HG02870 (cell line): ENCODE measurements at regions not wholly inside any gene's neighbourhood (a gene's known extent, or its start where the extent isn't known, plus 50 kb on each side); places are given as distances from the start of the nearest gene placed in this dataset.
"Not testable (repeated sequence)": the region's sequence is repeated elsewhere in the genome, so short reads cannot be mapped to it uniquely, and the experiment has no call there.

ENCODE experiments used
- ATAC-seq: cut with Tn5 transposase; IDR thresholded peaks from one replicate; pipeline ENCODE4 v1.9.1; 2021; ENCODE audit warnings: mild to moderate bottlenecking, moderate library complexity; ENCODE audit not compliant: unreplicated experiment

GRCh38 chr11:15825976-15826650 is 530.2 kb downstream of the SOX6 start:
- ATAC-seq = no peak

- no peak for ATAC-seq
Measured at GRCh38 chr11:15826826-15827225, 529.5 kb downstream of the SOX6 start.

GRCh38 chr11:15828215-15828853 is 528.0 kb downstream of the SOX6 start:
- ATAC-seq = no peak

DNA sequence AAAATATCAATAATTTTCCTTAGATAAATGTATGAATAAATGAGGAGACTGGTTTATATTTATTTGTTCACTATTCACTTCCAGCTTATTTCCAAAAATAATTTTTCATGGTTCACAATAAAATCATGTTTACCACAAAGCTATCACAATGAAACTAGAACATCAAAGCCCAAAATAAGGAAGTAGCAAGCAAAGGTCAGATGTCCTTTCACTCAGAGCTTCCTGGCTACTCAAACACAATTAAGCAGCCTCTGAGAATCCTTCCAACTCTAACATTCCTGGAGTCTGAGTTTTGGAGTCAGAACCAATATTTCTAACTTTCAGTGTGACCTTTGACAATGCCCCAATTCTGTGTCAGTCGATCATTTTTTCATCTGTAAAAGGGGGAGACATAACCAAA is 527.0 kb downstream of the SOX6 start:
- ATAC-seq = no peak

GRCh38 chr11:15830741-15831428 is 525.5 kb downstream of the SOX6 start:
- ATAC-seq = no peak

DNA sequence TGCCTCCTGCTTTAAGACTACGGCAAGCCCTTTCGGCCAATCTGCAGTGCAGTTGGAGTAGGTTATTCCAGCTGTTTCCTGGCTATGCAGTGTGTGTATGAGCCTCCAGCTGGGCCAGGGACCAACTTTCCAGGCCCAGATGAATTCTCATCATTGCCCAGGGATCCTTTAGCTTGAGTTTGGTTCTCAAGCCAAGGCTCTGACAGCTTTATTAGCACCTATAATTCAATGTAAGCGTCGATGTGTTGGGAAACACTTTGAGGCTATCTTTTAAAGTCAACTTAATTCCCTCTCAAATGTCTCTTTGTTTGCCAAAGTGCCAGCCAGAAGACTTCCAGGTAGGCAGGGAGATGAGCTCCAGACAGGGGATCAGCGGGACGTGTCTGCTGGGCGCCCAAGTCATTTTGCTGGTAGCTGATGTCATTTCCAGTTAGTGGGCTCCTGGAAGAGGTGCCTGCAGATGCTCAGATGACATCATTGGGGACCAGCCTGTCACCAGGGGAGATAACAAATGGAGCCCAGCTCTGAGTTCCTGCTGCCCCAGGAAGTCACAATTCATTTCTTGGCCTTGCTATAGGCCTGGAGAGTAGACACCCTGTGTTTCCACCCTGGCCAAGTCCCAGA is 520.4 kb downstream of the SOX6 start:
- ATAC-seq = no peak

GRCh38 chr11:15836795-15837194 is 519.6 kb downstream of the SOX6 start:
- ATAC-seq = no peak

DNA sequence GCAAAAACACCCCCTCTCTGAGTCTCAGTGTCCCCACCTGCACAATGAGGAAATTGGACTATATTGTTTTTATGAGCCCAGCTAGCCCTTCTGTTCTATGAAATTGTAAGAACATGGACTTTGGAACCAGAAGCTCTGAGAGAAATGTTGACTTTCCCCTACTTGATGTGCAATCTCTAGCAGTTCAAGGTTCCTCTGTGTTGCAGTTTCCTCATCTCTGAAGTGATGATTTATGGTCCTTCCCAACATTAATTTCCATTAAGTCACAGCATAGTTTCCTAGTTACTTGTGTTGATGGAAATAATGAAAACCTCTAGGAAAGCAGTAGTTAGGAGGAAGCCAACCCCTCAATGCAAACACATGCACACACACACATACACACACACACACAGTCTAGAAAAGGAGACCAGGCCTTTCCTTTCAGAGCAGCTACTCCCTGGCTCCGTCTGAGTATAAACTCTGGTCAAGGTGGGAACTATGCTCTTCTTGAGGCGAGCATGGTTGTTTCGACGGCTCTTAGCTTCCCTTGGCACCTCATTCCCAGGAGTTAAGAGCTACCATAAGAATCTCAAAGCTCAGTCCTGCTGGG is 518.4 kb downstream of the SOX6 start:
- ATAC-seq = no peak

GRCh38 chr11:15839061-15839460 is 517.3 kb downstream of the SOX6 start:
- no peak for ATAC-seq

DNA sequence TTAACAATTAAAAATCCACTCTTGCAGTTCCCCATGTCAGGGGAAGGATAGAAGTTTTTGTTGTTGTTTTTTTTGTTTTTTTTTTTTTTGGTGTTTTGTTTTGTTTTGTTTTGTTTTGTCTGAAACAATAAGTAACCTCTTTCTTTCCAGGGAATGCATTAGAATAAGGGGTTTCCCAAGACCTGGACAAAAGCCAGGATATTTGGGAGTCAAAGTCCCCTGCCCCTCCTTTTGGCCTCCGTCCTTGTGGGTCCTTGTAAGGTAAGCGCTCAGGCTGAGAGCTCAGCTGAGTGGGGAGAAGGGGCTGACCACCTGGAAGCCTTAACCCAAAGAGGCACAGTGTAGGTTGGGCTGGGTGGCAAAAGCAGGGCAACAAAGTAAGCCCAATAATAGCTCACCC is 515.4 kb downstream of the SOX6 start:
- no peak for ATAC-seq

GRCh38 chr11:15841931-15842740 is 514.2 kb downstream of the SOX6 start:
- no peak for ATAC-seq

DNA sequence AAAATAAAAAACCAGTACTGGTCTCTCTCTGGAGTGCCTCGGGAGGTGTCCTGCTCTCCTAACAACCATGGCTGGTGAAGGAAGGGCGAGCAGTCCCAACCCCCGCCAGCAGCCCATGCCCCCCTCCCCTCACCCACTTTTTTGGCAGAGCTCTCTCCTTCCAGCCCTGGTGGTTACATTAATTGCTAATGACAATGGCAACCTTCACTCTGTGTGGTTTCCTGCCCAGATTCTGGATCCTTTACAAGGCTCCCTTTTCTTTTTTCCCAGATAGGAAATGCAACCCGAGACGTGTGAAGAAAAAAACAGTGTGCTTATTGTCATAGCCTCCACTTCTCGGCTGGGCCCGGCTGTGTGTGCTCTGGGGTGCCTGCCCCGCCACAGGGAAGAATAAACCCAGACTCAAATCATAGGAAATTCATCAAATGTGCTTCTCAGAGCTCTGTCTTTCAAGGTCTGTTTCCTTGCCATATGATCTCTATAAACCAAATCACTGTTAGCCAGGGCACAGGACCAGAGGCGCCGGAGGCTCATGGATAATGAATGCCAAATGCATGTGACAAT is 513.0 kb downstream of the SOX6 start:
- ATAC-seq = no peak

DNA sequence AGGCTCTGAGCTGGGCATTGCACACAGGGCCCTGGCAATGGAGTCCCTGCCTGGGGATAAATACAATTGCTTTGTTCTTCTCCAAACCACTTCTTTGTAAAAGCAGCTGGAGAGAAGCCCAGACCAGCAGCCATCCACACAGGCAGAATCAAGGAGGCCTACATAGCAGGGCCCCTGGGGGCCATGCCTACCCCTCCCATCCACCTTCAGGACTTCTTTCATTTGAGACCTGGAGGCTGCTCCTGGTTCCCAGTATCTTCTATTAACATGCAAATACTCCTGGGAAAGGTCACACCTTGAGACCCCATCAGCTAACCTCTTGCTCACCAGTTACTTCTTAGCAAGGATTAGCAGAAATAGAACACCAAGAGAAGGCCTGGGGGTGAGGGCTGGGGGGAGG is 511.1 kb downstream of the SOX6 start:
- ATAC-seq = no peak

- ATAC-seq = no peak
Measured at GRCh38 chr11:15848631-15849168, 507.6 kb downstream of the SOX6 start.

- ATAC-seq = no peak
Measured at GRCh38 chr11:15849257-15849656, 507.1 kb downstream of the SOX6 start.

- ATAC-seq = not testable (repeated sequence)
Measured at GRCh38 chr11:15850335-15850734, 506.0 kb downstream of the SOX6 start.

- no peak for ATAC-seq
Measured at GRCh38 chr11:15851051-15851498, 505.3 kb downstream of the SOX6 start.

DNA sequence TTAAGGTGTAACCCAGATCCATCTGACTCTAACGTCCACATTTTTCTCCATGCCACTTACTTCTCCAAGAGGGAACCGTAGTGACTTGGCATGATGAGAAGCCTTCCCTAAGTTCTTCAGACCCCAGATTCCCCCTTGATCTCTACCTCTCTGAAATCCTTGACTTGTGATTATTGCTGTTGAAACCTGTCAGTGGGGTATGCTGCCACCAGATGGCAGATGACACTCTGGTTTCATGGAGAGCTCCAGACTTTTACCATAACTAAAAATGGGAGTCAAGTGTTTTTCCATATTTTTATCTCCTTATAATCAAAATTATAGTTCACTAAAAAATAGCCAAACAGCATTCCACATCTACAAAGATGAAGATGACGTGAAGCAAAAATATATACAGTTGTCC is 504.2 kb downstream of the SOX6 start:
- no peak for ATAC-seq

GRCh38 chr11:15854245-15854644 is 502.1 kb downstream of the SOX6 start:
- ATAC-seq = no peak

- no peak for ATAC-seq
Measured at GRCh38 chr11:15858881-15859280, 497.5 kb downstream of the SOX6 start.
